SK-N-SH (cell line): ENCODE measurements at regions not wholly inside any gene's neighbourhood (a gene's known extent, or its start where the extent isn't known, plus 50 kb on each side); places are given as distances from the start of the nearest gene placed in this dataset.

Experiments
- SIN3A ChIP-seq: IDR thresholded peaks from 2 replicates; pipeline ENCODE4 v1.6.1; 2012; ENCODE audit warnings: low read depth, mild to moderate bottlenecking, low read length, moderate library complexity, borderline replicate concordance
- TF ChIP-seq, protein P1 (sequence below): fragments of 200-600 bp; sonication (generic); IDR thresholded peaks from 2 replicates; pipeline ENCODE4 v1.6.1; 2017; ENCODE audit warnings: antibody characterized with exemption, mild to moderate bottlenecking, moderate library complexity

- TF ChIP-seq, protein P1, sequence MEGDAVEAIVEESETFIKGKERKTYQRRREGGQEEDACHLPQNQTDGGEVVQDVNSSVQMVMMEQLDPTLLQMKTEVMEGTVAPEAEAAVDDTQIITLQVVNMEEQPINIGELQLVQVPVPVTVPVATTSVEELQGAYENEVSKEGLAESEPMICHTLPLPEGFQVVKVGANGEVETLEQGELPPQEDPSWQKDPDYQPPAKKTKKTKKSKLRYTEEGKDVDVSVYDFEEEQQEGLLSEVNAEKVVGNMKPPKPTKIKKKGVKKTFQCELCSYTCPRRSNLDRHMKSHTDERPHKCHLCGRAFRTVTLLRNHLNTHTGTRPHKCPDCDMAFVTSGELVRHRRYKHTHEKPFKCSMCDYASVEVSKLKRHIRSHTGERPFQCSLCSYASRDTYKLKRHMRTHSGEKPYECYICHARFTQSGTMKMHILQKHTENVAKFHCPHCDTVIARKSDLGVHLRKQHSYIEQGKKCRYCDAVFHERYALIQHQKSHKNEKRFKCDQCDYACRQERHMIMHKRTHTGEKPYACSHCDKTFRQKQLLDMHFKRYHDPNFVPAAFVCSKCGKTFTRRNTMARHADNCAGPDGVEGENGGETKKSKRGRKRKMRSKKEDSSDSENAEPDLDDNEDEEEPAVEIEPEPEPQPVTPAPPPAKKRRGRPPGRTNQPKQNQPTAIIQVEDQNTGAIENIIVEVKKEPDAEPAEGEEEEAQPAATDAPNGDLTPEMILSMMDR, result no peak
- TF ChIP-seq SIN3A, result no peak
Observed at GRCh38 chr1:173355281-173356031, 121.7 kb upstream of the PRDX6 start.
